VCaP (cell line): ENCODE measurements at regions not wholly inside any gene's neighbourhood (a gene's known extent, or its start where the extent isn't known, plus 50 kb on each side); places are given as distances from the start of the nearest gene placed in this dataset.

Experiments used
- H3K27ac ChIP-seq: fragments of 450-650 bp; 2 replicates; pipeline ENCODE4 v1.5.1; 2017
- TF ChIP-seq, protein P1 (sequence below): fragments of 450-650 bp; conservative IDR thresholded peaks from 2 replicates; pipeline ENCODE4 v1.5.1; 2017; ENCODE audit warnings: mild to moderate bottlenecking, moderate library complexity

DNA sequence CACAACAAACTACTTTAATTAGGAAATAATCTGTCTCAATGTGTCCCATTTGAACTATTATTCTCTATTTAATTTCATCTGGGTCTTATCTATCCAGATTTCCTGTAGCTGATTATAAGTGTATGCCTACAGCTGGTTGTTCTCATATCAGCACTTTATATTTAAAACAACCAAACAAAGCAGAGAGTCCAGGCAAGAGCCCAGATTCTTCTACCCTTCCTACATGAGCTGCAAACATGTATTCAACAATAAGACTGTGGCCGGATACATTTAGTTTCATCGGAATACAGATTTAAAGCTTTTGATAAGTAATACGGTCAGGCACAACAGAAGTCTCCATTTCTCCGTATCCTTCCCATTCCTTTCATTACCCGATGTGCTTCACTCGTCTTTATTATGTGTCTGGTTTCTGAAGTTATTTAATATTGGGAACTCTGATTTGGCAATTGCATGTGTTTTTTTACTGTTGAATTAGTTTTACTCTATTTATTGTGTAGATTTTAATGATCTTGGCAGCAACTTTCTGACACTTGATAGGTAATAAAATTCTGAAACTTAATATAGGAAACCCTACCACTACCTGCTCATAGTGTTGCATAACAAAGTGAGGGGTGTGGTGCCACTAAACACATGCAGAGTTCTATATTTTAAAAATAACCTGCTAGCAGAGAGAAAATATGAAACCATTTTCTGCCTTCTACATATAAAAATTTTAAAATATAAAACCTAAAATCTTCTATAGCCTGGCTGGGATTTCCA, 653.5 kb upstream of the PTCHD4 start:
- TF ChIP-seq, protein P1, sequence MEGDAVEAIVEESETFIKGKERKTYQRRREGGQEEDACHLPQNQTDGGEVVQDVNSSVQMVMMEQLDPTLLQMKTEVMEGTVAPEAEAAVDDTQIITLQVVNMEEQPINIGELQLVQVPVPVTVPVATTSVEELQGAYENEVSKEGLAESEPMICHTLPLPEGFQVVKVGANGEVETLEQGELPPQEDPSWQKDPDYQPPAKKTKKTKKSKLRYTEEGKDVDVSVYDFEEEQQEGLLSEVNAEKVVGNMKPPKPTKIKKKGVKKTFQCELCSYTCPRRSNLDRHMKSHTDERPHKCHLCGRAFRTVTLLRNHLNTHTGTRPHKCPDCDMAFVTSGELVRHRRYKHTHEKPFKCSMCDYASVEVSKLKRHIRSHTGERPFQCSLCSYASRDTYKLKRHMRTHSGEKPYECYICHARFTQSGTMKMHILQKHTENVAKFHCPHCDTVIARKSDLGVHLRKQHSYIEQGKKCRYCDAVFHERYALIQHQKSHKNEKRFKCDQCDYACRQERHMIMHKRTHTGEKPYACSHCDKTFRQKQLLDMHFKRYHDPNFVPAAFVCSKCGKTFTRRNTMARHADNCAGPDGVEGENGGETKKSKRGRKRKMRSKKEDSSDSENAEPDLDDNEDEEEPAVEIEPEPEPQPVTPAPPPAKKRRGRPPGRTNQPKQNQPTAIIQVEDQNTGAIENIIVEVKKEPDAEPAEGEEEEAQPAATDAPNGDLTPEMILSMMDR: no peak
- no peak overlapping the region for H3K27ac ChIP-seq

DNA sequence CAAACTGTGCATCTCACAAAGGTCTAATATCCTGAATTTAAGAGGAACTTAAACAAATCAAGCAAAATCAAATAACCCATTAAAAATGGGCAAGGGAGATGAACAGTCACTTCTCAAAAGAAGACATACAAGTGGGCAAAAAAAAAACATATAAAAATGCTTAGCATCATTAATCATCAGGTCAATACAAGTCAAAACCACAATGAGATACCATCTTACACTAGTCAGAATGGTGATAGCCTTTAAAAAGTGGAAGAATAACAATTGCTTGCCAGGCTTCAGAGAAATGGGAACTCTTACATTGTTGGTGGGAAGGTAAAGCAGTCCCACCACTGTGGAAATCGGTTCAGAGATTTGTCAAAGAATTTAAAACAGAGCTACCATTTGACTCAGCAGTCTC, 646.7 kb upstream of the PTCHD4 start:
- TF ChIP-seq, protein P1: no peak
- no peak overlapping the region for H3K27ac ChIP-seq

DNA sequence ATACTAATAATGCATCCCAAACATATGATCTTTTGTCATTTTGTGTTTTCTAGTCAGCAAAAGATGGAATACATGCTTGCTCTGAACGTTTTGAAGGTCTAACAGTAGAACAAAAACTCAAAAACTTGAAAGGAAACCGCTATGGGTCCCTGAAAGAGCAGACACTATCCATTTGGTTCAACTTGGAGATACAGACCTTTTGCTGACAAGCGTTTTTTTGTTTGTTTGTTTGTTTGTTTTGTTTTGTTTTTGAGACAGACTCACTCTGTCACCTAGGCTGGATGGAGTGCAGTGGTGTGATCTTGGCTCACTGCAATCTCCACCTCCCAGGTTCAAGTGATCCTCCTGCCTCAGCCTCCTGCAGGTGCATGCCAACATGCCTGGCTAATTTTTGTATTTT, 644.3 kb upstream of the PTCHD4 start:
- TF ChIP-seq, protein P1: no peak
- H3K27ac ChIP-seq: no peak overlapping the region

DNA sequence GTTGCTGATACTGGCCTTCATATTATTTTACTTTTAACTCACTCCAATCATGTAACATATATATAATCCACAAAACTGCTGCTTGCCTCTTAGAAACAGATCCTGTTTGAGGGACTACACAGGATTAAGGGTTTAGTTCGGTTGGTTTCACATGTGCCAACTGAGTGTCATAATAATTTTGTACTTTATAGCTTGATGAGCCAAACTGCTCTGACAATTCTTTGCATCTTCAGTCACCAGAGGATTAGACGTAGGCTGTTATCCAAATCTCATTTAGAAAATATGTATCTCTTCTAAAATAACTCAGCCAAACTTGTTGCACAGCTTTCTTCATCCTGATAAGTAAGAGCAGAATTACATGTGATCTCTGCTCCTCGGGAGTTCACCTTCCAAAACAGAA, 643.6 kb upstream of the PTCHD4 start:
- H3K27ac ChIP-seq: no peak overlapping the region
- TF ChIP-seq, protein P1: no peak

DNA sequence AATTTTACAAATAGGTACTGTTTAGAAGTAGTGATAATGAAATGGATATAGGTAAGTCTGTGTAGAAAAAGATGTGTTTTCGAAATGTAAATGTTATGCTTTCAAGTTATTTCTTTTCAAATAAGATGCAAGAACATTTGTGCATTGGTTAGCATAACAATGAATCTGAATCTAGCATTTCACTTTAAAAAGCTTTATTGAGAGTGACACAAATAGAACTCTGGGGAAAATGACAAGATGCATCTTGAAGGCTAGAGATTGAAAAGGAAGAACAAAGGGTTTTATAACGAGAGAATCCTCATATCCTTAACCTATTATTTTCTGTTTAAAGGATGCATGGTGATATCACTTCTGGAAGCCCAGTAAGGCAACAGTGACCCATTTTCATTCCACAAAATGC, 639.9 kb upstream of the PTCHD4 start:
- H3K27ac ChIP-seq: no peak overlapping the region
- TF ChIP-seq, protein P1: no peak

DNA sequence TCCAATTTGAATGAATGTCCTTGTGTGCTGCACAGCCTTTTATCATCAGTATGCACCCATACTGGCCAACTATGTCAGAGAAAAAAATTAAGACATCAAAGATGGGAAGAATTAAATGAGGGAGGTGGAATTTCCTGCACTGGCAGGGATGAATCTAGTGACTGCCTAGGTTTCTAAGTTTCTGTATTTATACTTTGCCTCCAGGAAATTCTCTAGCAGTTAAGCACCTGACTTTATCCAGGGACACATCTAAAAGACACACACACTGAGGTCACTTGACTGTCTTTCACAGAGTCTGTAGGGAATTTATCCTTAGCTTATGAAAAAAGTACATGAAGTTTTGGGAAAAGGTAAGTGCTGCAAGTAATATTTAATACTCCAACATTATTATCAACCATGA, 636.5 kb upstream of the PTCHD4 start:
- no peak overlapping the region for H3K27ac ChIP-seq
- TF ChIP-seq, protein P1: no peak

DNA sequence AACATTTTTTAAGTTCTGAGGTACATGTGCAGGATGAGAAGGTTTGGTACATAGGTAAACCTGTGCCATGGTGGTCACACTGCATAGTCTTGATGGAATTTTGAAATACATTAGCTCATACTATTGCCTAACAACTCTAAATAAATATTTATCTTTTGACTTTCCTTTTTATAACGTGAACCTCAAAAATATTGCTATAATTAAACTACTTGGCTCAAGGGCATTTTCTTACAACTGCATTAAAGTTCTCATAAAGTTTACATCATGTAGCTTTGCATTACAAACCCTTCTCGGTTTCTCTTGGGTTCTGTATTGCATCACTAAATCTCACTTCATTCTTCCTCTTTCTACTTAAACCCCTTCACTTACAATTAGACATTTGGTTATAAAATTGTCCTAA, 636.0 kb upstream of the PTCHD4 start:
- no peak overlapping the region for H3K27ac ChIP-seq
- TF ChIP-seq, protein P1: no peak
